GM10248 (cell line): ENCODE measurements at regions not wholly inside any gene's neighbourhood (a gene's known extent, or its start where the extent isn't known, plus 50 kb on each side); places are given as distances from the start of the nearest gene placed in this dataset.

Experiments used
- CTCF ChIA-PET: fragments of 300-600 bp; sonication (Branson Sonifier 250); formaldehyde crosslinking; extraction: SDS; loops from one replicate; lab custom pipeline; 2021; ENCODE audit warnings: antibody characterized with exemption; lab: Yijun Ruan, JAX
- POLR2A ChIA-PET: fragments of 350-650 bp; sonication (Branson Sonifier 250); formaldehyde crosslinking; extraction: SDS; loops from one replicate; lab custom pipeline; 2020; ENCODE audit warnings: antibody characterized with exemption; lab: Yijun Ruan, JAX
- DNase-seq: peaks from one replicate; pipeline ENCODE4 v3.0.0; 2012; ENCODE audit errors: extremely low spot score
- TF ChIP-seq, protein P1 (sequence below): IDR thresholded peaks from 2 replicates; pipeline ENCODE4 v1.5.1; 2012; ENCODE audit warnings: mild to moderate bottlenecking, low read depth; ENCODE audit errors: extremely low read depth, missing control alignments, control extremely low read depth

- CTCF ChIA-PET = interaction anchor here (0.8 to 8.3 kb wide), 15 partner anchors 9 to 455 kb away, joined by 3 to 43 read pairs (median 4); no protein-coding TSS in a partner anchor
These were observed 127.1 kb downstream of the S1PR1 start for GRCh38 chr1:101363891-101364318.

DNA sequence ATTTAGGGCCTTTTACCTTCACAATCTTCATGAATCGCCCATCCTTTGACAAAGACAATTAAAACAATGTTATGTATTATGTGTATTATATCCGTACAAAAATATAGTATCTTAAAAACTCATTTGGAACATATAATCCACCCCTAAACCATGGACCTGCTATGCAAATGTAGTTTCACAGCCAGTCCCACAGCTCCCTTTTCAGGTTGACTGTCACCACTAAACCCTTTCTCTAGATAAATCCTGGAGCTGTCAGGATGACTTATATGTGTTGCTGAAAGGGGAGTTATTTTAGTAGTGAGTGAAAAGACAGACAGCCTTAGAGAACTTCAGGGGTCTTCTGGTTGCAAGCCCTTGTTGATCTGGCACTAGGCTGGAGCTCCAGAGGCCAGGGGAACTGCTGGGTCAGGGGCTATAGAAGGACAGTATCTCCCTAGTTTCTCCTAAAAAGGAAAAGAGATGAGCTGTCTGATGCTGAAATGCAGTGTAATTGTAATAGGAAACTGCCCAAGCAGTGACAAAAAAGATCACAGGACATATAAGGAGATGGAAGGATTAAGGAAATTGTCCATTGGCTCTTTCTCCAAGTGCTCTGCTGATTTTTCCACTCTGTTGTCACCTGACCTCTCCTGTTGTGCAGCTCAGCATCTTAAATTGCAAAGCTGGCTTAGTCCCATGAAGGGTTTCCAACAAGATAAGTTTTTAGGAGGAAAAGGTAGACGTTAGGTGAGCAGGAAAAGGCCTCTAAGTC lies 127.7 kb downstream of the S1PR1 start:
- ChIA-PET CTCF (interaction anchor here (0.8 to 8.3 kb wide), 15 partner anchors 9 to 456 kb away, joined by 3 to 43 read pairs (median 4); no protein-coding TSS in a partner anchor), POLR2A (no interaction called here)

More at GRCh38 chr1:101363891-101364318, 127.1 kb downstream of the S1PR1 start:
- no peak for DNase-seq
- TF ChIP-seq, protein P1, sequence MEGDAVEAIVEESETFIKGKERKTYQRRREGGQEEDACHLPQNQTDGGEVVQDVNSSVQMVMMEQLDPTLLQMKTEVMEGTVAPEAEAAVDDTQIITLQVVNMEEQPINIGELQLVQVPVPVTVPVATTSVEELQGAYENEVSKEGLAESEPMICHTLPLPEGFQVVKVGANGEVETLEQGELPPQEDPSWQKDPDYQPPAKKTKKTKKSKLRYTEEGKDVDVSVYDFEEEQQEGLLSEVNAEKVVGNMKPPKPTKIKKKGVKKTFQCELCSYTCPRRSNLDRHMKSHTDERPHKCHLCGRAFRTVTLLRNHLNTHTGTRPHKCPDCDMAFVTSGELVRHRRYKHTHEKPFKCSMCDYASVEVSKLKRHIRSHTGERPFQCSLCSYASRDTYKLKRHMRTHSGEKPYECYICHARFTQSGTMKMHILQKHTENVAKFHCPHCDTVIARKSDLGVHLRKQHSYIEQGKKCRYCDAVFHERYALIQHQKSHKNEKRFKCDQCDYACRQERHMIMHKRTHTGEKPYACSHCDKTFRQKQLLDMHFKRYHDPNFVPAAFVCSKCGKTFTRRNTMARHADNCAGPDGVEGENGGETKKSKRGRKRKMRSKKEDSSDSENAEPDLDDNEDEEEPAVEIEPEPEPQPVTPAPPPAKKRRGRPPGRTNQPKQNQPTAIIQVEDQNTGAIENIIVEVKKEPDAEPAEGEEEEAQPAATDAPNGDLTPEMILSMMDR = no peak
- POLR2A ChIA-PET = no interaction called here

DNA sequence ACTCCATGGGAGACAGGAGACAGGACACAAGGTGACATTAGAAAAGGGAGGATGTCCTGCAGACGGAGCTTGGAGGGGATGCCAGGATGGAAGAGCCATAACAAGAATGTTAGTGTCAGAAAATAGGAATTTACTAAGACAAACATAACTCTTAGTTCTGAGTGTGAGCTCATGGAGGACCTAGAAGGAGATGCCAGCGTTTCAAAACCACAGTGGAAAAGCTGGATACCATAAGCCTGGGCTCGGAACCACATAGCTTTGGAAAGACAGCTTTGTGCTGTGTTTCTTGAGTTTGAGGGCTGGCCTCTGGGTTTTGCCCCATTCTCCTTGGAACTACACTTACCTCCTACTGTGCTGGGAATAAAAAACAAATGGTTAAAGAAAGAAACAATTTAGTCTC lies 128.4 kb downstream of the S1PR1 start:
- ChIA-PET POLR2A (no interaction called here), CTCF (interaction anchor here (1.2 to 8.3 kb wide), 10 partner anchors 8 to 457 kb away, joined by 3 to 43 read pairs (median 6); no protein-coding TSS in a partner anchor)
- TF ChIP-seq, protein P1 = no peak
- DNase-seq = no peak

More for the DNA sequence above, 127.7 kb downstream of the S1PR1 start:
- TF ChIP-seq, protein P1 = no peak
- no peak for DNase-seq

GRCh38 chr1:101365878-101366277 lies 129.1 kb downstream of the S1PR1 start:
- CTCF ChIA-PET = interaction anchor here (1.5 to 8.3 kb wide), 4 partner anchors 8 to 73 kb away, joined by 4 to 70 read pairs (median 26); no protein-coding TSS in a partner anchor
- TF ChIP-seq, protein P1 = no peak
- POLR2A ChIA-PET = no interaction called here
- DNase-seq = no peak

GRCh38 chr1:101366513-101367215 lies 129.8 kb downstream of the S1PR1 start:
- POLR2A ChIA-PET = no interaction called here
- no peak for DNase-seq
- TF ChIP-seq, protein P1 = no peak
- CTCF ChIA-PET = interaction anchor here (0.8 to 8.3 kb wide), 11 partner anchors 9 to 78 kb away, joined by 3 to 70 read pairs (median 4); no protein-coding TSS in a partner anchor

DNA sequence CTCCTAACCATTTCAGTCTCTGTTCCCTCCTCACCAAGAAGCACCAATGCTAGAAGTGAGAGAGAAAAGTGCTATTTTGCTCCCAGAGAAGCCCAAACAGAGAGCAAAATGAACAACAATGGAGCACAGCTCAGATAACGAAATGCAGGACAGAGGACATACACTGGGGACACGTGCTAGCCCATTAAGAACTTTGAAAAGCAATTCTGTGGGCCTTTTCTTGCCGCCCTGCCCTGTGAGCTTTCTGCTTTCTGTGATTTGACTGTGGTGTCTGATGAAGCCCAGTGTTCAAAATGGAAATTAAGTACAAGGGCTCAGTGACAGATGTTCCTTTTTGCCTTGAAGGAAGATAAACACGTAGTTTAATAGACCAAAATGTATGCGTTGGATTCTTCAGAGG lies 130.8 kb downstream of the S1PR1 start:
- ChIA-PET POLR2A (no interaction called here), CTCF (interaction anchor here (0.9 to 8.3 kb wide), 12 partner anchors 9 to 79 kb away, joined by 3 to 70 read pairs (median 4); no protein-coding TSS in a partner anchor)
- TF ChIP-seq, protein P1 = no peak
- DNase-seq = no peak
